ENCODE measurements at regions not wholly inside any gene's neighbourhood (a gene's known extent, or its start where the extent isn't known, plus 50 kb on each side); places are given as distances from the start of the nearest gene placed in this dataset.

- TF ChIP-seq POLR2AphosphoS5 (IDR thresholded peaks at IDR 0.05; ENCODE audit: borderline replicate concordance, low read depth, low read length) (no peak), EZH2 (IDR thresholded peaks at IDR 0.05) (no peak)
Measured at GRCh38 chr9:19934301-19934871, 145.5 kb upstream of the SLC24A2 start.
